Type B pancreatic cell (in vitro differentiated cells): ENCODE measurements at regions not wholly inside any gene's neighbourhood (a gene's known extent, or its start where the extent isn't known, plus 50 kb on each side); places are given as distances from the start of the nearest gene placed in this dataset.

Experiments
- DNase-seq: peaks from one replicate; pipeline ENCODE4 v3.0.0; 2021; ENCODE audit warnings: mixed read lengths; ENCODE audit not compliant: unreplicated experiment; ENCODE audit errors: extremely low spot score
- H3K27ac Mint-ChIP-seq: 2 replicates; pipeline ENCODE4 v1.8.0; 2021; ENCODE audit warnings: mild to moderate bottlenecking, mixed read lengths
- H3K27me3 Mint-ChIP-seq: 2 replicates; pipeline ENCODE4 v1.8.0; 2021; ENCODE audit warnings: mixed read lengths
- H3K36me3 Mint-ChIP-seq: 2 replicates; pipeline ENCODE4 v1.8.0; 2021; ENCODE audit warnings: mixed read lengths
- H3K4me1 Mint-ChIP-seq: one replicate; pipeline ENCODE4 v1.8.0; 2021; ENCODE audit warnings: mixed read lengths; ENCODE audit not compliant: unreplicated experiment
- H3K4me3 Mint-ChIP-seq: 2 replicates; pipeline ENCODE4 v1.8.0; 2021; ENCODE audit warnings: mild to moderate bottlenecking, mixed read lengths
- H3K9me3 Mint-ChIP-seq: 2 replicates; pipeline ENCODE4 v1.8.0; 2021; ENCODE audit warnings: mixed read lengths
- CTCF ChIP-seq: fragments of 200-600 bp; sonication (generic); conservative IDR thresholded peaks from 2 replicates; pipeline ENCODE4 v1.5.0; 2021; ENCODE audit warnings: antibody characterized with exemption, mild to moderate bottlenecking

- DNase-seq: no peak
- no peaks in the 10 kb centered on the region for H3K4me1 Mint-ChIP-seq
- H3K9me3 Mint-ChIP-seq: no peaks in the 10 kb centered on the region
- H3K36me3 Mint-ChIP-seq: no peaks in the 10 kb centered on the region
- no peak for TF ChIP-seq CTCF
- H3K27ac Mint-ChIP-seq: no peak overlapping the region
- H3K27me3 Mint-ChIP-seq: no peaks in the 10 kb centered on the region
- H3K4me3 Mint-ChIP-seq: no peak overlapping the region
Observed at GRCh38 chr1:88204612-88205167, 479.4 kb upstream of the PKN2 start.

GRCh38 chr1:88208389-88208788 is 475.7 kb upstream of the PKN2 start:
- no peak for DNase-seq
- no peaks in the 10 kb centered on the region for H3K9me3 Mint-ChIP-seq
- H3K4me3 Mint-ChIP-seq: no peak overlapping the region
- no peaks in the 10 kb centered on the region for H3K27me3 Mint-ChIP-seq
- H3K36me3 Mint-ChIP-seq: no peaks in the 10 kb centered on the region
- no peak overlapping the region for H3K27ac Mint-ChIP-seq
- no peak for TF ChIP-seq CTCF
- H3K4me1 Mint-ChIP-seq: no peaks in the 10 kb centered on the region

GRCh38 chr1:88210103-88210787 is 473.8 kb upstream of the PKN2 start:
- Mint-ChIP-seq H3K36me3 (no peaks in the 10 kb centered on the region), H3K27me3 (no peaks in the 10 kb centered on the region), H3K9me3 (no peaks in the 10 kb centered on the region), H3K4me3 (no peak overlapping the region), H3K27ac (no peak overlapping the region), H3K4me1 (no peaks in the 10 kb centered on the region)
- no peak for DNase-seq
- no peak for TF ChIP-seq CTCF

- Mint-ChIP-seq H3K4me1 (no peaks in the 10 kb centered on the region), H3K36me3 (no peaks in the 10 kb centered on the region), H3K27me3 (no peaks in the 10 kb centered on the region), H3K4me3 (no peak overlapping the region), H3K9me3 (peaks cover 4% of the 10 kb centered on the region), H3K27ac (no peak overlapping the region)
- no peak for DNase-seq
- no peak for TF ChIP-seq CTCF
Observed at GRCh38 chr1:88216441-88216840, 467.6 kb upstream of the PKN2 start.

- no peak for DNase-seq
- Mint-ChIP-seq H3K27ac (no peak overlapping the region), H3K27me3 (no peaks in the 10 kb centered on the region), H3K4me3 (no peak overlapping the region), H3K36me3 (no peaks in the 10 kb centered on the region), H3K9me3 (peaks cover 4% of the 10 kb centered on the region), H3K4me1 (no peaks in the 10 kb centered on the region)
- no peak for TF ChIP-seq CTCF
Observed at GRCh38 chr1:88217386-88217785, 466.7 kb upstream of the PKN2 start.
